Ovary (tissue), 3 donors: ENCODE measurements at regions not wholly inside any gene's neighbourhood (a gene's known extent, or its start where the extent isn't known, plus 50 kb on each side); places are given as distances from the start of the nearest gene placed in this dataset.

ENCODE experiments used
- EP300 ChIP-seq: sonication (generic); formaldehyde crosslinking; IDR thresholded peaks from one replicate; pipeline ENCODE4 v1.6.1; 2017; ENCODE audit warnings: antibody characterized with exemption
- TF ChIP-seq, protein P1 (sequence below), 3 donors: fragments of 450-650 bp in 2 of 3; fragments of 200-600 bp in 1 of 3; IDR thresholded peaks; one replicate each; pipeline versions ENCODE4 v1.5.1 to v1.8.0; 2016 to 2022; ENCODE audit warnings: antibody characterized with exemption in 3 of 3, mild to moderate bottlenecking in 1 of 3
- donor health status: DM: no; HTN: no; CAD: no.

DNA sequence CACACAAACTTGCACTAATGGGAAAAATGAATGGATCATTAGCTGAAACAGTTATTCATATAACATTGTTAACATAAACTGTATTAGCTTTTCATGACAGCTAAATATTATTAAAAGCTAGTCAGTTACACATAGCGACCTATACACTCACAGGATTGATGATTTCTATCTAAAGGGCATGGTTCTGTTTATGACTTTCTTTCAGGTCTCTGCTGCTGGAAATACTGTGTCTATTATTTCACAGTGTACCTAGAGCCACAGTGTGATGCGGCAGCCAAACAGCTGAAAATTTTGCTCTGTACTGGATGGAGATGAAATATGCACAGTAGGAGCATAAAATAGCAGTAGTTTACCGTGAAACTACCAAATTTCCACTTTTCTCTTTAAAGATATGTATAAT is 341.1 kb downstream of the FSCB start:
- TF ChIP-seq EP300, result no peak
- TF ChIP-seq, protein P1, sequence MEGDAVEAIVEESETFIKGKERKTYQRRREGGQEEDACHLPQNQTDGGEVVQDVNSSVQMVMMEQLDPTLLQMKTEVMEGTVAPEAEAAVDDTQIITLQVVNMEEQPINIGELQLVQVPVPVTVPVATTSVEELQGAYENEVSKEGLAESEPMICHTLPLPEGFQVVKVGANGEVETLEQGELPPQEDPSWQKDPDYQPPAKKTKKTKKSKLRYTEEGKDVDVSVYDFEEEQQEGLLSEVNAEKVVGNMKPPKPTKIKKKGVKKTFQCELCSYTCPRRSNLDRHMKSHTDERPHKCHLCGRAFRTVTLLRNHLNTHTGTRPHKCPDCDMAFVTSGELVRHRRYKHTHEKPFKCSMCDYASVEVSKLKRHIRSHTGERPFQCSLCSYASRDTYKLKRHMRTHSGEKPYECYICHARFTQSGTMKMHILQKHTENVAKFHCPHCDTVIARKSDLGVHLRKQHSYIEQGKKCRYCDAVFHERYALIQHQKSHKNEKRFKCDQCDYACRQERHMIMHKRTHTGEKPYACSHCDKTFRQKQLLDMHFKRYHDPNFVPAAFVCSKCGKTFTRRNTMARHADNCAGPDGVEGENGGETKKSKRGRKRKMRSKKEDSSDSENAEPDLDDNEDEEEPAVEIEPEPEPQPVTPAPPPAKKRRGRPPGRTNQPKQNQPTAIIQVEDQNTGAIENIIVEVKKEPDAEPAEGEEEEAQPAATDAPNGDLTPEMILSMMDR (IDR thresholded peaks at IDR 0.05), result no peak
